ENCODE measurements at regions not wholly inside any gene's neighbourhood (a gene's known extent, or its start where the extent isn't known, plus 50 kb on each side); places are given as distances from the start of the nearest gene placed in this dataset.

DNA sequence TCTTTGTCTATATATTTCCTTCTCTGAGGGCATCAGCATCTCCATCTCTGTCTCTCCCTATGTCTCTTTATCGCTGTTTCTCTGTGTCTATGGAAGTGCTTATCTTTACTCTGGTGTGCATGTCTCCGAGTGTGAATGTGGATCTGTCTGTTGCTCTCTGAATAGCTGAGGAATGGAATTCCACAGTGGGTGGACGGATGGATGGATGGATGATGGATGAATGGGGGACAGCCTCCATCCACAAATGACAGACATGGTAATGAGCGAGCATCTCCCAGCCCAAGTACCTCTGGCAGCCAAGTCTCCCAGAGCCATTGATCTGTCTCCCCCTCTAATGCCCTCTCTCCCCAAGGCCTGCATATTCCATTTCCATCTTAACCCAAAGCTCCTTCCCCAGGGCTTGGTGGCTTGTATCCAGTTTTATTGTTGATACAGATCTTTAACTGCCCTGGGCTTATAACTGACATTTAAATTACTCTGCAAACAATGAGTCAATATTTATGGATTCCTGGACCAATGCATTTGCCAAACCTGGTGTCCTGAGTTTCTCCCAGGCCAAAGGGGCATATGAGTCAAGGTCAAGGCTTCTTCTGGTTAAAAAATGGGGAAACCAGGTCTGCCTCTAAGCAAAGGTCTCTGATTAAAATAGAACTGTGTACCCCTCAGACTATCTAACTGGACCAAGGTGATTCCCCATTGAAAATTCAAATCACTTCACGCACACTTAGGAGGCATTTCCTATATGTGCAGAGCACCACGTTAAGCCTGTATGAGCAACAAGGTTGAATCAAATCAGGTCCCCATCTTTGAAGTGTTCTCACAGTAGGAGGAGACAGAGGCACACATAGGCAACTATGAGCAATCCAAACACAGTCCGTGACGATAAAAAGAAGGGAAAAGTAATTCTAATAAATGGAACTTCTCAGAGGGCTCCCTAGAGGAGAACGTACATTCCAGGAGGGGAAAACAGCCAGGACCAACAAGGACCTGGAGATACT, 109.9 kb downstream of the TLE3 start:
- Histone ChIP-seq H3K4me1 (no peaks in the 10 kb centered on the region), H3K4me3 (ENCODE audit: low read depth, low read length) (no peak overlapping the region), H3K9ac (no peak overlapping the region), H3K9me3 (ENCODE audit: control insufficient read depth, low read length) (no peaks in the 10 kb centered on the region), H3K36me3 (ENCODE audit: control insufficient read depth, insufficient read depth, low read length) (no peaks in the 10 kb centered on the region), H3K79me2 (no peaks in the 10 kb centered on the region), H3K27ac (no peak overlapping the region), H3K4me2 (ENCODE audit: low read length) (no peak overlapping the region), H3K27me3 (ENCODE audit: control insufficient read depth, insufficient read depth, low read length) (no peaks in the 10 kb centered on the region), H2AFZ (no peak overlapping the region)
- TF ChIP-seq, protein P1, sequence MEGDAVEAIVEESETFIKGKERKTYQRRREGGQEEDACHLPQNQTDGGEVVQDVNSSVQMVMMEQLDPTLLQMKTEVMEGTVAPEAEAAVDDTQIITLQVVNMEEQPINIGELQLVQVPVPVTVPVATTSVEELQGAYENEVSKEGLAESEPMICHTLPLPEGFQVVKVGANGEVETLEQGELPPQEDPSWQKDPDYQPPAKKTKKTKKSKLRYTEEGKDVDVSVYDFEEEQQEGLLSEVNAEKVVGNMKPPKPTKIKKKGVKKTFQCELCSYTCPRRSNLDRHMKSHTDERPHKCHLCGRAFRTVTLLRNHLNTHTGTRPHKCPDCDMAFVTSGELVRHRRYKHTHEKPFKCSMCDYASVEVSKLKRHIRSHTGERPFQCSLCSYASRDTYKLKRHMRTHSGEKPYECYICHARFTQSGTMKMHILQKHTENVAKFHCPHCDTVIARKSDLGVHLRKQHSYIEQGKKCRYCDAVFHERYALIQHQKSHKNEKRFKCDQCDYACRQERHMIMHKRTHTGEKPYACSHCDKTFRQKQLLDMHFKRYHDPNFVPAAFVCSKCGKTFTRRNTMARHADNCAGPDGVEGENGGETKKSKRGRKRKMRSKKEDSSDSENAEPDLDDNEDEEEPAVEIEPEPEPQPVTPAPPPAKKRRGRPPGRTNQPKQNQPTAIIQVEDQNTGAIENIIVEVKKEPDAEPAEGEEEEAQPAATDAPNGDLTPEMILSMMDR (IDR thresholded peaks at IDR 0.05) = no peak

DNA sequence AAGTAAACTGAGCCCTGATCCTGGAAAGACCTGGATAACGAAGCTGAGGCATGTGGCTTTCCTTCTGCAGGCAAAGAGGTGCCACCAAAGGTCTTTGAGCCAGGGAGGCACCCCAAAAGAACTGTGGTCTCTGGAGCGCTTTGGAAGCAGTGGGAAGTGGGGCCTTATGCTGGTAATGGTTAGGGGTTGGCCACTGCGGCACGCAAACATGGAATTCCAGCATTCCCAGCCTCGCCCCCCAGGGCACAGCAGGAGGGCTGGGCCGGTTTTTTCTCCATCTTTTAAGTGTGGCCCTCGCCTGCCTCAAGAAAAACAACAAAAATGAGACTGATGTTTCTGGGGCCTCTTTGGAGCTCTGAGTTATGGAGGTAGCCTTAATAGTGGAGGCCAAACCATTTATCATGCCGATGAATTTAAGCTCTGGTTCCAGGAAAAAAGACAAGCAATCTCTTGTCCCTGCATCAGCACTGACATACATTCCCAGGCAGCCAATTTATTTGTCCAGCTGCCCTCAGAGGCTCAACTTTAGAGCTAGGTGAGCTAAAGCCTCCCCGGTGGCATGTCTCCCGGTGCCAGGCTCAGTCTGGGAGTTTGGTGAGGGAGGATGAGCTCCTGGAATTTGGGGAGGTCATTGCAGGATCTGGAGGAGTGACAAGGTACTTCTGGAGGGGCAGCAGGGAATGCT, 109.0 kb downstream of the TLE3 start:
- no peak overlapping the region for H2AFZ ChIP-seq
- H3K79me2 ChIP-seq = no peaks in the 10 kb centered on the region
- no peaks in the 10 kb centered on the region for H3K27me3 ChIP-seq (ENCODE audit: control insufficient read depth, insufficient read depth, low read length)
- no peak overlapping the region for H3K4me3 ChIP-seq (ENCODE audit: low read depth, low read length)
- H3K36me3 ChIP-seq (ENCODE audit: control insufficient read depth, insufficient read depth, low read length) = no peaks in the 10 kb centered on the region
- H3K9me3 ChIP-seq (ENCODE audit: control insufficient read depth, low read length) = no peaks in the 10 kb centered on the region
- TF ChIP-seq, protein P1 (IDR thresholded peaks at IDR 0.05) = no peak
- H3K4me1 ChIP-seq = no peaks in the 10 kb centered on the region
- no peak overlapping the region for H3K4me2 ChIP-seq (ENCODE audit: low read length)
- no peak overlapping the region for H3K9ac ChIP-seq
- no peak overlapping the region for H3K27ac ChIP-seq

DNA sequence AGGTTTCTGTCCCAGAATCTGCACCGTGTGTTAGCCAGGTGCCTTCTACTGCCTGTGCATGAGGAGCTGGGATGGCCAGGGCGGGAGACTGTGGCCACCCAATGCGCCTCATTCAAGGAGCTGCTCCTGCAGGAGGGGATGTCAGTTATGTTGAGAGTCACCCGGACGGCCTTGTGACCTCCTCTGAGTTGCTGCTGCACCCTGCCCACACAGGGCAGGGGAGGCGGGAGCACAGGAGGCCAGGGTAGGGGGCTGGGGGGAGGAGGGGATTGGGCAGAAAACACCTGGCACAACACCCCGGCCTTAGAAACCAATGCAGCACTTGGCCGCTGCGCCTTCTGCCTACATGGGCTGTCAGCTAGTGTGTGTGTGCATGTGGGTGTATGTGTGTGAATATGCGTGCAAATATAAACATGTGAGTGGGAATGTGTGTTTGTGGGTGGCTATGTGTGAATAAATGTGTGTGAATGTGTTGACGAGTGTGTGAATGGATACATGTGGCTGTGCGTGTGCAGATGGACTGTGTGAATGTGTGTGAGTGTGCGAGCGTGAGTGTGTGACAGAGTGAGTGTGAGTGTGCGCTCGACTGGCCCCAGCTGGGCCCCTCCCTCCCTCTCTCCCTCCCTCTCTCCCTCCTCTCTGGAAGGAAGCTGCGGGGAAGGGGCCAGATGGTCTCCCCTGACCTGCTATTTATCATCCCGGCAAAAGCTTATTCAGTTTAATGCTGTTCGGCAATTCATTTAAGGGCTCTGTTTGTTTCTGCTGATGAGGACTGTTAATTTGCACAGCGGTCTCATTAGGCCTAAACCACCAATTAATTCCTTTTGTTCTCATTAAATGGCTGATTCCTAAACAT, 106.9 kb downstream of the TLE3 start:
- no peak overlapping the region for H3K4me3 ChIP-seq (ENCODE audit: low read depth, low read length)
- TF ChIP-seq, protein P1 (IDR thresholded peaks at IDR 0.05) = no peak
- no peak overlapping the region for H3K27ac ChIP-seq
- H3K9me3 ChIP-seq (ENCODE audit: control insufficient read depth, low read length) = no peaks in the 10 kb centered on the region
- H3K4me1 ChIP-seq = no peaks in the 10 kb centered on the region
- no peak overlapping the region for H2AFZ ChIP-seq
- no peaks in the 10 kb centered on the region for H3K27me3 ChIP-seq (ENCODE audit: control insufficient read depth, insufficient read depth, low read length)
- H3K79me2 ChIP-seq = no peaks in the 10 kb centered on the region
- no peaks in the 10 kb centered on the region for H3K36me3 ChIP-seq (ENCODE audit: control insufficient read depth, insufficient read depth, low read length)
- no peak overlapping the region for H3K4me2 ChIP-seq (ENCODE audit: low read length)
- no peak overlapping the region for H3K9ac ChIP-seq

DNA sequence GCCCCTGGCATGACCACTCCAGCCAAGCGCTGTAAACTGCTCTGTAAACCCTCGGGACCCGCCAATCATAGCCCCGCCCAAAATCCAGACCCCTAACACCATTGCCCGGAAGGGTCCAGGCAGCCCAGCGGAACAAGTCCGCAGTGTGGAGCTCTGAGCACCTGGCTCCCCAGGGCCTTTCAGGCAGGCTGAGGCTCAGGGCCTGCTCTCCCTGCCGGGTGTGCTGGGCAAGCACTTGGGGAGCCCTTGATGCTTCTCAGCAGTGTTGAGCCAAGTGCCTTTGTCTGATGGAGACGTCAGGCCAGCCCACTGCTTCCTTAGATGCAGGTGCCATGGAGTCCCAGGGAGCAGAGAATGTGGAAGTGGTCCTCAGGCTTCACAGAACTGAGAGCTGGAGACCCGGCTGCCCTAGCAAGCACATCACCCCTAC, 106.2 kb downstream of the TLE3 start:
- H3K27ac ChIP-seq = no peak overlapping the region
- H3K36me3 ChIP-seq (ENCODE audit: control insufficient read depth, insufficient read depth, low read length) = no peaks in the 10 kb centered on the region
- no peaks in the 10 kb centered on the region for H3K9me3 ChIP-seq (ENCODE audit: control insufficient read depth, low read length)
- no peaks in the 10 kb centered on the region for H3K4me1 ChIP-seq
- H3K27me3 ChIP-seq (ENCODE audit: control insufficient read depth, insufficient read depth, low read length) = no peaks in the 10 kb centered on the region
- no peak overlapping the region for H3K9ac ChIP-seq
- TF ChIP-seq, protein P1 (IDR thresholded peaks at IDR 0.05) = no peak
- no peaks in the 10 kb centered on the region for H3K79me2 ChIP-seq
- no peak overlapping the region for H3K4me2 ChIP-seq (ENCODE audit: low read length)
- H3K4me3 ChIP-seq (ENCODE audit: low read depth, low read length) = no peak overlapping the region
- H2AFZ ChIP-seq = no peak overlapping the region
